ENCODE measurements at regions not wholly inside any gene's neighbourhood (a gene's known extent, or its start where the extent isn't known, plus 50 kb on each side); places are given as distances from the start of the nearest gene placed in this dataset.

GRCh38 chrX:17206584-17206983 is 168.4 kb upstream of the NHS start:
- H3K9ac ChIP-seq (ENCODE audit: low read depth, low read length), result peak overlapping the region; percentile 7; the same call in 1 of the 2 replicates
- peak overlapping the region; percentile 22; the same call in 1 of the 2 replicates for H3K4me3 ChIP-seq (ENCODE audit: low read length)
- H3K27me3 ChIP-seq (ENCODE audit: insufficient read depth, low read length), result no peaks in the 10 kb centered on the region
- peaks cover 9% of the 10 kb centered on the region; the same call in 1 of the 2 replicates for H3K9me3 ChIP-seq (ENCODE audit: insufficient read depth, low read depth, low read length)
- H3K27ac ChIP-seq (ENCODE audit: low read length), result peak overlapping the region; percentile 93
- no peaks in the 10 kb centered on the region for H3K36me3 ChIP-seq (ENCODE audit: insufficient read depth, low read depth, low read length)
- peaks cover 22% of the 10 kb centered on the region for H3K4me1 ChIP-seq (ENCODE audit: insufficient read depth, low read length)

GRCh38 chrX:17214962-17215361 is 160.0 kb upstream of the NHS start:
- Histone ChIP-seq H3K9me3 (ENCODE audit: insufficient read depth, low read depth, low read length) (peaks cover 7% of the 10 kb centered on the region; the same call in 1 of the 2 replicates), H3K27me3 (ENCODE audit: insufficient read depth, low read length) (no peaks in the 10 kb centered on the region), H3K9ac (ENCODE audit: low read depth, low read length) (no peak overlapping the region), H3K4me1 (ENCODE audit: insufficient read depth, low read length) (no peaks in the 10 kb centered on the region), H3K4me3 (ENCODE audit: low read length) (no peak overlapping the region), H3K27ac (ENCODE audit: low read length) (no peak overlapping the region), H3K36me3 (ENCODE audit: insufficient read depth, low read depth, low read length) (no peaks in the 10 kb centered on the region)

- peaks cover 6% of the 10 kb centered on the region; the same call in 1 of the 2 replicates for H3K4me1 ChIP-seq (ENCODE audit: insufficient read depth, low read length)
- H3K27me3 ChIP-seq (ENCODE audit: insufficient read depth, low read length), result no peaks in the 10 kb centered on the region
- no peak overlapping the region for H3K9ac ChIP-seq (ENCODE audit: low read depth, low read length)
- peak overlapping the region; percentile 4; the same call in 1 of the 2 replicates for H3K4me3 ChIP-seq (ENCODE audit: low read length)
- H3K36me3 ChIP-seq (ENCODE audit: insufficient read depth, low read depth, low read length), result 0 out of 2 replicates have a peak, but pooled peaks cover 3% of the 10 kb centered on the region
- no peak overlapping the region for H3K27ac ChIP-seq (ENCODE audit: low read length)
- H3K9me3 ChIP-seq (ENCODE audit: insufficient read depth, low read depth, low read length), result peaks cover 5% of the 10 kb centered on the region; the same call in 1 of the 2 replicates
Measured at GRCh38 chrX:17226736-17227135, 148.3 kb upstream of the NHS start.

- no peaks in the 10 kb centered on the region for H3K9me3 ChIP-seq (ENCODE audit: insufficient read depth, low read depth, low read length)
- H3K4me3 ChIP-seq (ENCODE audit: low read length), result no peak overlapping the region
- no peak overlapping the region for H3K27ac ChIP-seq (ENCODE audit: low read length)
- no peak overlapping the region for H3K9ac ChIP-seq (ENCODE audit: low read depth, low read length)
- H3K4me1 ChIP-seq (ENCODE audit: insufficient read depth, low read length), result no peaks in the 10 kb centered on the region
- no peaks in the 10 kb centered on the region for H3K27me3 ChIP-seq (ENCODE audit: insufficient read depth, low read length)
- no peaks in the 10 kb centered on the region for H3K36me3 ChIP-seq (ENCODE audit: insufficient read depth, low read depth, low read length)
Measured at GRCh38 chrX:17237146-17237545, 137.9 kb upstream of the NHS start.

GRCh38 chrX:17242470-17242869 is 132.5 kb upstream of the NHS start:
- Histone ChIP-seq H3K9ac (ENCODE audit: low read depth, low read length) (no peak overlapping the region), H3K27me3 (ENCODE audit: insufficient read depth, low read length) (no peaks in the 10 kb centered on the region), H3K4me1 (ENCODE audit: insufficient read depth, low read length) (no peaks in the 10 kb centered on the region), H3K36me3 (ENCODE audit: insufficient read depth, low read depth, low read length) (no peaks in the 10 kb centered on the region), H3K4me3 (ENCODE audit: low read length) (no peak overlapping the region), H3K9me3 (ENCODE audit: insufficient read depth, low read depth, low read length) (no peaks in the 10 kb centered on the region), H3K27ac (ENCODE audit: low read length) (no peak overlapping the region)

- Histone ChIP-seq H3K9me3 (ENCODE audit: insufficient read depth, low read depth, low read length) (no peaks in the 10 kb centered on the region), H3K4me1 (ENCODE audit: insufficient read depth, low read length) (no peaks in the 10 kb centered on the region), H3K4me3 (ENCODE audit: low read length) (no peak overlapping the region), H3K27ac (ENCODE audit: low read length) (no peak overlapping the region), H3K36me3 (ENCODE audit: insufficient read depth, low read depth, low read length) (no peaks in the 10 kb centered on the region), H3K9ac (ENCODE audit: low read depth, low read length) (no peak overlapping the region), H3K27me3 (ENCODE audit: insufficient read depth, low read length) (no peaks in the 10 kb centered on the region)
Measured at GRCh38 chrX:17247144-17247543, 127.9 kb upstream of the NHS start.

- no peaks in the 10 kb centered on the region for H3K27me3 ChIP-seq (ENCODE audit: insufficient read depth, low read length)
- no peak overlapping the region for H3K9ac ChIP-seq (ENCODE audit: low read depth, low read length)
- H3K27ac ChIP-seq (ENCODE audit: low read length), result no peak overlapping the region
- peaks cover 5% of the 10 kb centered on the region; the same call in 1 of the 2 replicates for H3K9me3 ChIP-seq (ENCODE audit: insufficient read depth, low read depth, low read length)
- H3K36me3 ChIP-seq (ENCODE audit: insufficient read depth, low read depth, low read length), result no peaks in the 10 kb centered on the region
- no peak overlapping the region for H3K4me3 ChIP-seq (ENCODE audit: low read length)
- H3K4me1 ChIP-seq (ENCODE audit: insufficient read depth, low read length), result no peaks in the 10 kb centered on the region
Measured at GRCh38 chrX:17262123-17262522, 112.9 kb upstream of the NHS start.

- H3K4me1 ChIP-seq (ENCODE audit: insufficient read depth, low read length), result no peaks in the 10 kb centered on the region
- H3K27me3 ChIP-seq (ENCODE audit: insufficient read depth, low read length), result no peaks in the 10 kb centered on the region
- no peak overlapping the region for H3K4me3 ChIP-seq (ENCODE audit: low read length)
- no peaks in the 10 kb centered on the region for H3K36me3 ChIP-seq (ENCODE audit: insufficient read depth, low read depth, low read length)
- peaks cover 5% of the 10 kb centered on the region; the same call in 1 of the 2 replicates for H3K9me3 ChIP-seq (ENCODE audit: insufficient read depth, low read depth, low read length)
- no peak overlapping the region for H3K9ac ChIP-seq (ENCODE audit: low read depth, low read length)
- no peak overlapping the region for H3K27ac ChIP-seq (ENCODE audit: low read length)
Measured at GRCh38 chrX:17266136-17266535, 108.9 kb upstream of the NHS start.

- no peak overlapping the region for H3K9ac ChIP-seq (ENCODE audit: low read depth, low read length)
- peaks cover 3% of the 10 kb centered on the region for H3K9me3 ChIP-seq (ENCODE audit: insufficient read depth, low read depth, low read length)
- H3K36me3 ChIP-seq (ENCODE audit: insufficient read depth, low read depth, low read length), result no peaks in the 10 kb centered on the region
- H3K4me3 ChIP-seq (ENCODE audit: low read length), result no peak overlapping the region
- H3K4me1 ChIP-seq (ENCODE audit: insufficient read depth, low read length), result no peaks in the 10 kb centered on the region
- no peaks in the 10 kb centered on the region for H3K27me3 ChIP-seq (ENCODE audit: insufficient read depth, low read length)
- no peak overlapping the region for H3K27ac ChIP-seq (ENCODE audit: low read length)
Measured at GRCh38 chrX:17278961-17279360, 96.0 kb upstream of the NHS start.

- Histone ChIP-seq H3K9ac (ENCODE audit: low read depth, low read length) (no peak overlapping the region), H3K36me3 (ENCODE audit: insufficient read depth, low read depth, low read length) (no peaks in the 10 kb centered on the region), H3K9me3 (ENCODE audit: insufficient read depth, low read depth, low read length) (no peaks in the 10 kb centered on the region), H3K27me3 (ENCODE audit: insufficient read depth, low read length) (no peaks in the 10 kb centered on the region), H3K27ac (ENCODE audit: low read length) (no peak overlapping the region), H3K4me1 (ENCODE audit: insufficient read depth, low read length) (no peaks in the 10 kb centered on the region), H3K4me3 (ENCODE audit: low read length) (no peak overlapping the region)
Measured at GRCh38 chrX:17285983-17286382, 89.0 kb upstream of the NHS start.

GRCh38 chrX:17291171-17291900 is 83.7 kb upstream of the NHS start:
- Histone ChIP-seq H3K9me3 (ENCODE audit: insufficient read depth, low read depth, low read length) (no peaks in the 10 kb centered on the region), H3K4me1 (ENCODE audit: insufficient read depth, low read length) (peaks cover 11% of the 10 kb centered on the region; the same call in 1 of the 2 replicates), H3K4me3 (ENCODE audit: low read length) (no peak overlapping the region), H3K27me3 (ENCODE audit: insufficient read depth, low read length) (no peaks in the 10 kb centered on the region), H3K27ac (ENCODE audit: low read length) (no peak overlapping the region), H3K9ac (ENCODE audit: low read depth, low read length) (no peak overlapping the region), H3K36me3 (ENCODE audit: insufficient read depth, low read depth, low read length) (no peaks in the 10 kb centered on the region)

- H3K9me3 ChIP-seq (ENCODE audit: insufficient read depth, low read depth, low read length), result no peaks in the 10 kb centered on the region
- peaks cover 11% of the 10 kb centered on the region; the same call in 1 of the 2 replicates for H3K4me1 ChIP-seq (ENCODE audit: insufficient read depth, low read length)
- H3K4me3 ChIP-seq (ENCODE audit: low read length), result no peak overlapping the region
- H3K9ac ChIP-seq (ENCODE audit: low read depth, low read length), result no peak overlapping the region; the same call in 1 of the 2 replicates
- H3K27ac ChIP-seq (ENCODE audit: low read length), result no peak overlapping the region
- no peaks in the 10 kb centered on the region for H3K27me3 ChIP-seq (ENCODE audit: insufficient read depth, low read length)
- no peaks in the 10 kb centered on the region for H3K36me3 ChIP-seq (ENCODE audit: insufficient read depth, low read depth, low read length)
Measured at GRCh38 chrX:17292111-17292527, 82.9 kb upstream of the NHS start.

Measured in iPS-20b (cell line).